HepG2 (cell line): ENCODE measurements at regions not wholly inside any gene's neighbourhood (a gene's known extent, or its start where the extent isn't known, plus 50 kb on each side); places are given as distances from the start of the nearest gene placed in this dataset.

ENCODE experiments used
- CHD2 ChIP-seq: IDR thresholded peaks from 2 replicates; pipeline ENCODE4 v1.6.1; 2011; ENCODE audit warnings: low read depth, low read length, improper control_type of control experiment
- HOXA7 ChIP-seq: sonication (generic); formaldehyde crosslinking; IDR thresholded peaks from 2 replicates; pipeline ENCODE4 v1.8.1; 2022; ENCODE audit warnings: mild to moderate bottlenecking, missing genetic modification reagents, moderate library complexity
- JUNB ChIP-seq: sonication (generic); formaldehyde crosslinking; IDR thresholded peaks from 2 replicates; pipeline ENCODE4 v1.8.0; 2022; ENCODE audit warnings: missing genetic modification reagents, mild to moderate bottlenecking, borderline replicate concordance
- KAT8 ChIP-seq: IDR thresholded peaks from 2 replicates; pipeline ENCODE4 v1.6.1; 2016; ENCODE audit warnings: missing genetic modification reagents, missing compliant biosample characterization
- MED8 ChIP-seq: sonication (generic); formaldehyde crosslinking; IDR thresholded peaks from 2 replicates; pipeline ENCODE4 v1.8.1; 2023; ENCODE audit warnings: mild to moderate bottlenecking, missing genetic modification reagents; ENCODE audit not compliant: insufficient replicate concordance
- SIN3A ChIP-seq: IDR thresholded peaks from 2 replicates; pipeline ENCODE4 v1.6.1; 2011; ENCODE audit warnings: low read depth, mild to moderate bottlenecking, control low read depth, low read length, borderline replicate concordance
- SMAD1 ChIP-seq: sonication (generic); formaldehyde crosslinking; IDR thresholded peaks from 2 replicates; pipeline ENCODE4 v1.4.0; 2020; ENCODE audit warnings: missing genetic modification reagents, low read depth, mild to moderate bottlenecking, borderline replicate concordance
- SP1 ChIP-seq, 2 experiments: fragments of 450-650 bp in 1 of 2; sonication (generic) in 1 of 2; formaldehyde crosslinking in 1 of 2; IDR thresholded peaks; 2 replicates each; pipeline versions ENCODE4 v1.4.0 to v1.6.1; 2016 to 2020; ENCODE audit warnings: missing genetic modification reagents in 1 of 2
- WIZ ChIP-seq: sonication (generic); formaldehyde crosslinking; IDR thresholded peaks from 2 replicates; pipeline ENCODE4 v1.5.1; 2020; ENCODE audit warnings: mild to moderate bottlenecking, missing genetic modification reagents
- ZNF839 ChIP-seq: sonication (generic); formaldehyde crosslinking; IDR thresholded peaks from 2 replicates; pipeline ENCODE4 v1.4.0; 2020; ENCODE audit warnings: missing genetic modification reagents, mild to moderate bottlenecking, borderline replicate concordance

- TF ChIP-seq WIZ (CRISPR knock-in tag) (no peak), HOXA7 (CRISPR knock-in tag) (no peak), SIN3A (no peak), MED8 (no peak), CHD2 (no peak), KAT8 (CRISPR knock-in tag) (no peak), ZNF839 (CRISPR knock-in tag) (no peak), SP1 (IDR thresholded peaks at IDR 0.05) (no peak), SP1 (CRISPR knock-in tag; IDR thresholded peaks at IDR 0.05) (no peak), SMAD1 (no peak), JUNB (CRISPR knock-in tag) (no peak)
Measured at GRCh38 chr11:93073508-93074280, 104.2 kb downstream of the MTNR1B start.
